ENCODE measurements at regions not wholly inside any gene's neighbourhood (a gene's known extent, or its start where the extent isn't known, plus 50 kb on each side); places are given as distances from the start of the nearest gene placed in this dataset.

DNA sequence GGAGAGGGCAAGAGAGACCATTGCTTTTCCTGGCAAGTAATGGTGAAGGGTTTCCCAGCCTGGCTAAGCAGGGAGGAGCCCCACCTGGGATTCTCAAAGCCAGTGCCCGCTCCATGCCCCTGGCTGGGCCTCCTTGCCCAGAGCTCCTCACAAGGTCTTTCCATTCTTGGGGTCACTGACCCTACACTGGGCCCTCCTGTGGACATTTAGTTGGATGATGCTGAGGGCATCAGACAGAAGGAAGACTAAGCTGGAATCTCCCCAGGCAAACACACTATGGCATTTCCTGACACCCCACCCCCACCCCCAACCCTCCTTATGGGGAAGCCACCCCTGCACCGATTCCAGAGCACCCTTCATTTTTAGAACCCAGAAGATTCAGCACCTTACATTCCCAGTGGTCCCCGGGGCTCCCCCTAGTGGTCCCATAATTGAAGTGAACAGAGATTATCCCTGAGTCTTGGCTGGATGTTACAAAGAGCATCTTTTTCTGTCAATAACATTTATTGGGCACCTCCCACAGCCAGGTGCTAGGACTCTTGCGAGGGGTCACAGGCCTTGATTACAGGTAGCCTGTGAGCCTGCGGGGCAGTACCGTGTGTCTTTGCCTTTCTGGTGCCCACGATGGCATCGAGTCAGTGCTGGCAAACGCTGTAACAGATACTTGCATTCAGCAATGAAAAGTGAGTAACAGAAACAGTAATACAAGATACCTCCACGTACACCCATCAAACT lies 548.5 kb downstream of the BUD13 start:
- DNase-seq (ENCODE audit: low spot score): peak; percentile 72

DNA sequence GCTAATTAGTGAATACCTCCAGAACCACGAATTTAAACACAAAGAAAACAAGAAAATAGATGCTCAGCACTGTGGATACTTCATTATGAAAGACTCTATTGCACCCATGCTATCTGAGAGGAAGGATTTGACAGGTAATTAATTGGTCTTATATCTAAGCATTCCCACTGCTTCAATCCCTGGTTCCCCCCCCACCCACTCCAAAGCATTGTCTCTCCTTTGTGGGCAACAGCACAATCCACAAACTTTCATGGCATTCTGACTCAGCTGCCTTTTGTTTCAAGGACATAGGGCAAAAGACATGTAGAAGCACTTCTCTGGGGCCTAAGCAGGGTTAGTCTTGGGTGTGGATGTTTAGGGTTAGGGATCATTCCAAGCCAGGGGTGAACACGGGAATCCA lies 551.4 kb downstream of the BUD13 start:
- DNase-seq (ENCODE audit: low spot score): no peak

DNA sequence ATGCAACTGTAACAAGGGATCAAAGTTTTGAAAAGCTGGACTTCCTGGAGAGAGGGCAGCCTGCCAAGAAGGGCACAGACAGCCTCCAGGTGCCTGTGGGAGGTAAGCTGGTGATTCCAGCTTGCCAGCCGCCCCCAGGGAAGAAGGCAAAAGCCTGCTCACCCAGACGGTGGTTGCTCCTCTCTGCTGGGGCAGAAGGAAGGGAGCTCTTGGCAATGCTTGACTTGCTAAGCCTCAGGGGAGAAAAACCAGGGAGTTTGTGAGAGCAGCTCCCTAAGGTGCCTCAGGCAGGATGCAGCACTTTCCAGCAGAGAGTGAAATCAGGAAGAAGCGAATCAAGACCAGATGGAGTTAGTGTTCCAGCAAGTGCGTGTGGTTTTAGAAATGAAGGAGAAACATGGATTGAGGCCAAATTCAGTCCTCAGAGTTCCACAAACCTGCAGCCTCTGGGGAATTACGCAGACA lies 553.6 kb downstream of the BUD13 start:
- DNase-seq (ENCODE audit: low spot score): no peak

DNA sequence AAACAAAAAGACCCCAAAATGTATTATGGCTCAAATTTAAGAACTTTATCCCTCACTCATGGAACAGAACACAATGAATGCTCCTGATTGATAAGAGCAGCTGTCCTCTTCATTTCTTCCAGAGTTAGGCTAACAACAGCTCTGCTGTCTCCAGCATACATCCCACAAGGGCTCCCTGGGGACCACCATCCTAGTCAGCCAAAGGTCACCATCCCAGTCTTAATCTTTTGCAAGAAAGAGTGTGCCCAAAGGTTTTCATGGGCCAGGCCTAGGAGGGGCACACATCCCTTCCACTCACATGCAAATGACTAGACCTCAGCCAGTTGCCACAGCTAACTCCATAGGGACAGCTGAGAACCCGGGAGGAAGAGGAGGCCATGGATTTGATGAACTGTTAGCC lies 555.3 kb downstream of the BUD13 start:
- no peak for DNase-seq (ENCODE audit: low spot score)

DNA sequence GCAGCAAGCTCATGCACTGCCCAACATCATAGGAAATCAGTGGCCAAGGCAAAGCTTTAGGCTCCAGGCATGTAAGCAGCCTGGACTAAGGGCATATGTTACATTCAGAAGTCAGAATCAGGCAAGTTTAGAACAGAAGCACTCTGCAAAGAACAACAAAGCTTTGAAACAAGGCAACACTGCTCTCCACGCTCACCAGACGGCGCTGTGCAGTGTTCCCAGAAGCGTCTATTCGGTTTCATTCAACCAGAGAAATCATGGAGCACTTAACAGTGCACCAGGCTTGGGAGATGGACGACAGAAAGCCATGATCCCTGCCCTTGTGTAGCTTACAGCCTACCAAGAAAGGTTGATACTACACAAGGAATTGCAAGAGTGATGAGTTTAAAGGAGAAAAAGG lies 555.8 kb downstream of the BUD13 start:
- DNase-seq (ENCODE audit: low spot score): peak; percentile 39

DNA sequence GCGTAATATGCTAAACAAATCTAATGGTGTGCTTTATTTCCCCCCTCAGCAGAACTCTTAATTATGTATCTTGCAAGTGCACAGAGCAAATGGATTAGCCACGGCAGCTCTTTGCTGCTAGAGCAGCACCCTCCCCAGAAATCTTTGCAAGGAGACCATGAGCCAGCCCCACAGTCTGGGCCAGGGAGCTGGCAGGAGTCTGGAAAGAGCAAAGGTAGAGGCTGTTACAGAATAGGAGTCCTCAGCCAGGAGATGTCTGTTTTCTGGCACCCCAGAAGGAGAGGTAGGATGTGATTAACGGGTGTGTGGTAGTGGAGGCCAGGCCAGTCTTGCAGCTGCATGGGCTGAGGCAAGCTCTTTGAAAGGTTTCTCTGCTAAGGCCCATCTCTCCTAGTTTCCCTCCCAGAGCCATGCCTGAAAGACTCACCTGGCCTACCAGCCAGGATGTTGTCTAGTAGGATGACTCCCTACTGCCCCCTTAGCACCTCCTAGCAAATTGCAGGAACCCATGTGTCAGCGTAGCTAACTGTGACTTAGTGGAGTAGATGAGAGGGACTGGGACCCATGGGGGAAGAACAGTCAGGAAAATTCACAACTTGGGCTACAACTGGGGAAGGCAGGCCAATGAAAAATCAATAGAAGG lies 557.2 kb downstream of the BUD13 start:
- DNase-seq (ENCODE audit: low spot score): peak; percentile 17

DNA sequence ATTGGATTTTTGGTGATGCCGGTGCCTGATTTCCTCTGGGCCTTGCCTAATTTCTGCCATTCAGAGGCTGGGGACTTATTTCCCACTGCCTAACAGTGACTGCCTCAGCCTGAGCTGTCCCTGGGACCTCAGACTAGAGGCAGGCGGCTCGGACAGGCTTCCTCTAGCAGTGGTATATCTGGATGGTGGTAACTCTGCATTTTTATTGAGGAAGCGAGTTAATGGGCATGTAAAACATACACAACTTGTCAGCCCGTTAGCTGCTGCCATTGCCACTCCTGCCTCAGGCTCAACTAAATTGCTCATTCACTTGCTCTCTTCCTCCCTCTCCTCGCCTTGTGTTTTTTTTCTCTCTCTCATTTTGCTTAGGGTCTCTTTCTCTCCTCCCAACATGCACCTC lies 561.6 kb downstream of the BUD13 start:
- no peak for DNase-seq (ENCODE audit: low spot score)

DNA sequence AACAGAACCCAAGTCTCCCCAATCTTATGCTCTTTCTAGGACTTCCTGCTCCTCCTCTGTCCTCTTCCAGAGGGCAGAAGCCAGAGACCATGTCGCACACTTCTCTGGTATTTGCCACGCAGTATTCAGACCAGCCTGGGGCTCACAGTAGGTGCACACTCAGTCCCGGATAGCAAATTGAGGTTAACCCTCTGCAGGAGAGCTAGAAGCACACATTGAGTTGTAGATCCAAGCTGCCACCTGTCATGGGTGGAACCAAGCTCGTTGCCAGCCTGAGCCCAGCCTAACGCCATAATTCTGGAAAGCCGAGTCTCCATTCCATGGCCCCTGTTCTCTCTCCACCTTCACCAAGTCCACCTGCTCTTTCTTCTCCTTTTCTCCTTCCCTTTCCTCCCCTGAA lies 562.1 kb downstream of the BUD13 start:
- DNase-seq (ENCODE audit: low spot score): no peak

DNA sequence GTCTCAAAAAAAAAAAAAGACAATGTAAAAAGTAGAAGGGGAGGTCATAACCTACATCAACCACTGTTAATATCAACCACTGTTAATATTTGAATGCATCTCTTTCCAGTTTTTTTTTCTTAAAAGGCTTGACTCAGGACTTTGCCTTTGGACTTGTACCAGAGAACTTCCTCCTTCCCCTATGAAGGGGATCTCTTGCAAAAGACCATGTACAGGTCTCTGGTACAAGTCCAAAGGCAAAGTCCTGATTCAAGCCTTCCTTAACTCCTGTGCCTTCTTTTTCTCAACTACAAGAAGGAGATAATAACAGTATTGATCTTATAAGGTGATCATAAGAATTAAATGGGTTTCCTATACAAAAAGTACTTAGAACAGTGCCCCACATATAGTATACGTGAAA lies 563.5 kb downstream of the BUD13 start:
- DNase-seq (ENCODE audit: low spot score): no peak

DNA sequence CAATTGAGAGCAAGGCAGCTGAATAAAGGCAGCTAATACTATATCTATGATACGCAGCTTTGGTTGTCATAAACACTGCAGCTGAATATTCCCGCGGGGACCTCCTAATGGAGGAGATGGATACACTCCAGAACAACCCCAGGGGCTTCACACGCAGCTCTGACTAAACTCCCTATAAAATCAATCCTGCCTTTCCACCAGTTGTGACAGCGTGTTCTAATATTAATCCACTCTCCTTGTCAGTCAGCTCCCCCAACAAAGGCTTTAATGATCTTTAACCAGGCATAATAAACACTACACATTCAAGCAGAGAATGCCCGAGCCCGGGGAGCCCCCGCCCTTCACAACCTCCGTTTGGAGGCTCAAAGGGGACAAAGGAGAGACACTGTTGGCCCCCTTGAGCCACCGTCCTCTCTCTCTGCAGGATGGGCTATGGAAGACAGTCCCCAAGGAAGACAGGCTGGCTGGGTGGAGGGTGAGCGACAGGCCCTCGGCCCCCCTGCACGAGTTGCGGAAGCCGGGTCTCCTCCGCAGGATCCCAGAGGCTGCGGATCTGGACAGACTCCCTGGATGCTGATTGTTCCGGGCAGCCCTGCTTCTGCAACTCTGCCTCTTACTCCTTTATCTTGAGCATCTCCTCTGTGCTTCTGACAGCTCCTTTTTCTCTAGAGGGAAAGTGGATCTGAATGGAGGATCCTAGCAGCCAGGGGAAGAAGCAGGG lies 565.2 kb downstream of the BUD13 start:
- no peak for DNase-seq (ENCODE audit: low spot score)

DNA sequence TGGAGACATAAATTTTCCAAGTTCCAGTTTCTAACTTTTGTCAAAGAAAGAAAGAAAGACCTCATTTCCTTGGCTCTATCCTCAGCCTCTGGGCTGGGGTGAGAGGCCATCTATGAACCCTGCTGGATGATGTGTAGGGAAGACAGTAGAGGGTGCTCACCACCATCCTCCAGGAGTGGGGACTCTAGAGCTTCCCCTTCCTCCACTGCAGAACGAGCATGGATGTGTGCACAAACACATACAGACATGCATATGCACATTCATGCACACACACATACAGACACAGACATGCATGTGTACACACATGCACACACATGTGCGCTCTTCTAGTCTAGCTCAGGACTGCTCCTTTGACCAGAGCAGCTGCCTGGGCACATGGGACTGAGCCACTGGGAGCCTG lies 565.8 kb downstream of the BUD13 start:
- no peak for DNase-seq (ENCODE audit: low spot score)

DNA sequence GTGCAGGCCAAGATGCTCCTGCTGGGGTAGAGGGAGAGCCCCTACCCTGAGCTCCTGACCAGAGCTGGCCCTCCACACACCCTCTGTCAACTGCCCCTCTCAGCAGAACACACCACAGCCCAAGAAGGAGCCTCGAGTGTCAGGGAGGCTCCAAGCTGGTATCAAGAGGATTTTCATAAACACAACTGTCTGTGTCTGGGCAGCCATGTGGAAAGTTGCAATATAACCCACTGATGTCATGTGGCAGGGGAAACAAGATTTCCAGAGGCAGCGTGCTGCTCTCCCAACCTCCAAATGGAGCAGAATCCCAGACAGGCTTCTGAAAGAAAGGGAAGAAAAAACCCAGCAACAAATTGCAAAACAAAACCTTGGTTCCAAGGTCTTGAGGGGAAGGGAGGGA lies 569.9 kb downstream of the BUD13 start:
- DNase-seq (ENCODE audit: low spot score): no peak

DNA sequence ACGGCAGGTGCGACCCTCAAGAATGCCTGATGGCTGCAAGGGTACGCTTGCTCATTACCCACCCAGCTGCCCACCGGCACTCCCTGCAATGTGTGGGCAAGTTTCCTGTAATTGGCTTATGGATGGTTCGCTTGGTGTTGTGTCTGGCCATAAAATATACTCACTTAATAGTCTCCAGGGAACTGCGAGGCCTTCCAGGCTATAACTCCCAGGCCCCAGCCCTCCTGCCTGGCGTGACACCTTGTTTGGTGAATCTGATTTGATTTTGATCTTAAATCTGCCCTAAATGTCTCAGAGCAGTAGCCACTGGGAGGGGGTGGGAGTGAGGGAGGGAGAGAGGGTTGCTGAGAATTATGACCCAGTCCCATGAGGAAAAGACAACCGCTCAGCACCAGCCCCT lies 572.2 kb downstream of the BUD13 start:
- DNase-seq (ENCODE audit: low spot score): no peak

DNA sequence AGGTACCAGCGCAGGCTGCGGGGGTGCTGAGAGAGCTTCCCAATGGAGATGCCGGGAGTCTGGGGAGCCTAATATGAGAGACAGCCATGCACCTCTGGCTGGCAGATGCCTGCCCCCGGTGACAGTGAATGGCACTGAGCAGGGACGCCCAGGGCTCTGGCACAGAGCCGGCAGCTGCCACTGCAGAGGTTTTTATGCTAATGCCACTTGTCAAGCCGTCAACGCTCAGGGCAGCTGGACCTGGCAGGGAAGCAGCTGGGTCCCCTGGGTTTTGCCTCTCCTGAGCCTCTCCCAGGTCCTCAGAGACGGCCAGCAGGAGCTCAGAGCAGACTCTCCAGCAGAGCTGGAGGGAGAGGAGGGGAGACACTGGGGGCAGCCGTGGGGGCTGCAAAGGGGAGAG lies 573.6 kb downstream of the BUD13 start:
- no peak for DNase-seq (ENCODE audit: low spot score)

DNA sequence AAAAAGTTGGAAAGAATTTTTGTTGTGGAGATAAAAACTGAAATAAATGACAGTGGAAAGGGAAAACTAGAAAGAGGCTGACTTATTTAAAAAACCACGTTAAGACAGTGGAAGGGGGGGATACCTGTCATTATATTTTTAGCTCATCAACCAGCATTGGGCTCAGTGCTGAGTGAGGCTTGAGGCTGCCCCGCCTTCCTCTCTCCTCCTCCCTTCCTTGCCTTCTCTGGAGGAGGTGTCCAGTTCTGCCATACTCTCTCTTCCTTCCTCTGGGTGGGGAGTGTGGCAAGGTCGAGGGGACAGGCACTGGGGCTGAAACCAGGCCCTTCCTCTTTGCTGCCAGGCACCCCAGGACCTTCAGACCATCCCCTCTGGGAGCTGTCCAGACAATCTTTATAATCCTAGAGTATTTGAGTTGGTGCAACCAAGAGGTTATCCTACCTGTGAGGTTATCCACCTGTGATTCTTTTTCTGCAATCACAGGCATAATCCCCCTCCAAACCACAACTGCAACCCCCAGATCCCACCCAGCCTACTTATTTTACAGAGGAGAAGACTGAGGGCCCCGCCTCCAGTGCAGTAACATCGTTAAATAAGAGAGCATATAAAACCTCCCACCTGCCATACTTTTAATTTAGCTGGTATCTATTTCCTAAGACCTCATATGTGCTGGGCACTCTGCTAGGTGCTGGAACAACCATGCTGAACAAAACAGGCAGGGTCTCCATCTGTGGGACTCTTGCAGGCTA lies 578.5 kb downstream of the BUD13 start:
- no peak for DNase-seq (ENCODE audit: low spot score)

DNA sequence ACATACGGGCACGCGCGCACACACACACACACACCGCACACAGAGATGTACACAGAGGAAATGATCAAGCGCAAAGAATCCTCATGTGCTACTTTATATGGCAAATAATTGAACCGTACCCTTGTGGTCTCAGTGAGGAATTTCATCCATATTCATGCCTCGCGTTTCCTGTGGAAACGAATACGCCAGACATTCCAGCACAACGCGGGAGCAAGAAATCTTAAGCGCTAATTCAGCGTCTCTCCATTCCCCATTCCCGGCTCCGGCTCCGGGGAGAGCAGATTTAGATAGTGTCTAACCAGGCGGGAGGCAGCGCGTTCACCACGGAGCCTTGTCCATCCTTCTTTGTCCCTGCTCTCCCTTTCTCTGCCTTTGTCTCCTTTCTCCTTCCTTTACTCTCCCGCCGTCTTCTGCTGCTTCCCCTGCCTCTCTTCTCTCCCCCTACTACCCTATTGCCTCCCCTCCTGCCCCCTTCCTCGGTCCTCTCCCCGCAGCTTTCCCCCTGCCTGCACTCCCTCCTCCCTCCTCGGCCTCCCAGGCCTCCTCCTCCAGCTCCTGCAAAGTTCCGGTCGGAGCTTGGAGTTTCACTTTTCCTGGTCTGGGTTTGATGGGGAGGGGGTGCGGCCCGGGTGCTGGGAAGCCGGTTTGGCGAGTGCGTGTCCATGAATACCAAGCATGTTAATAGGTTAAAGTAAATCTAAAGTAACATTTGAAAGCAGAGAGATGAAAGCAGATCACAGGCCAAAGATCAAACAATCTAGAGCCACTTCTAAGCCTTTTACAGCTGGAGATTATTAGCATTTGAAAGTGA lies 579.3 kb downstream of the BUD13 start:
- peak; percentile 18 for DNase-seq (ENCODE audit: low spot score)

DNA sequence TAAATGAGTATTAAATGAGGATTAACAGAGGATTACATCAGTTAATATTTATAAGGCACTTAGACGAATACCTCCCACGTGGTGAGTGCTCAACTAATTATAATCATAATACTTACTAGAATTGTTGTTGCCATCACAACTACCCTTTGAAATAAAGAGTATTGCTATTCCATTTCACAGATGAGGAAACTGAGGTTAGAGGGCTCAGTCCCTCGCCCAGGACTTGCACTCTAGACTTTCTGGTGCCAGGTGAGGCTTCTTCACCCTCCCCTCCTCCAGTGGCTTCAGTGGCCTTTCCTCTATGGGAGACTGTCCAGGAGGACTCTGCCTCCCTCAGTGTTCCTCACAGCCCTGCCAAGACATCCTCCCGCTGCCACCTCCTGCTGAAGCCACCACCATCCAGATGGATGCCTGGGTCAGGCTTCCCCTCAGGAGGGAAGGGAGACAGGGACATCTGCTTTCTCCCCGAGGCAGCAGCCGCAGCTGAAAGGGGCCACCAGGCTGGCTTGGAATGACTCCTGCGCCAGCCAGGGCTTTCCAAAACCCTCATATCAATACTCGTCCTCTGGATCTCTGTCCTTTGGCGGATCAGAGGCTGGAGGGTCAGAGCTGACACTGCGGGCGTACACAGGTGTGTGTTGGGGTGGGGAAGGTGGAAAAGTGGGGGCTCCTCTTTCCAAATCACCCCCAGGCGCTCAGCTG lies 580.1 kb downstream of the BUD13 start:
- DNase-seq (ENCODE audit: low spot score): no peak

DNA sequence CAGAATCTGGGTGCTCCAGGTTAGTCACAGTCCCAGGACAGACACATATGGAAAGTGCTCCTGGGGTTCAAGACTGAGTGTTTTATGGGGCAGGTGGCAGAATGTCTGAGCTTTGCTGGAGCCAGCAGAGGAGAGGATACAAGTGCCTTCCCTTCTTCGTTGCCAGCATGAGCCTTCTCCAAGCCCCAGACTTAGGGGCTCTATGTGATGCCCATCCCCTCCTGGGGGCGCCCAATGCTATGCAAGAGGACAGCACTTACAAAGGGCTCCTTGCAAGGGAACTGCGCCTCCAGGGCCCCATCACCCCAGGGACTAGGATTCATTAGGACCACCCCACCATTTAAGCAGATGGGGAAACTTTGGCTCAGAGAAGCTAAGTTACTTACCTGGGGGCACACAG lies 581.9 kb downstream of the BUD13 start:
- DNase-seq (ENCODE audit: low spot score): no peak

DNA sequence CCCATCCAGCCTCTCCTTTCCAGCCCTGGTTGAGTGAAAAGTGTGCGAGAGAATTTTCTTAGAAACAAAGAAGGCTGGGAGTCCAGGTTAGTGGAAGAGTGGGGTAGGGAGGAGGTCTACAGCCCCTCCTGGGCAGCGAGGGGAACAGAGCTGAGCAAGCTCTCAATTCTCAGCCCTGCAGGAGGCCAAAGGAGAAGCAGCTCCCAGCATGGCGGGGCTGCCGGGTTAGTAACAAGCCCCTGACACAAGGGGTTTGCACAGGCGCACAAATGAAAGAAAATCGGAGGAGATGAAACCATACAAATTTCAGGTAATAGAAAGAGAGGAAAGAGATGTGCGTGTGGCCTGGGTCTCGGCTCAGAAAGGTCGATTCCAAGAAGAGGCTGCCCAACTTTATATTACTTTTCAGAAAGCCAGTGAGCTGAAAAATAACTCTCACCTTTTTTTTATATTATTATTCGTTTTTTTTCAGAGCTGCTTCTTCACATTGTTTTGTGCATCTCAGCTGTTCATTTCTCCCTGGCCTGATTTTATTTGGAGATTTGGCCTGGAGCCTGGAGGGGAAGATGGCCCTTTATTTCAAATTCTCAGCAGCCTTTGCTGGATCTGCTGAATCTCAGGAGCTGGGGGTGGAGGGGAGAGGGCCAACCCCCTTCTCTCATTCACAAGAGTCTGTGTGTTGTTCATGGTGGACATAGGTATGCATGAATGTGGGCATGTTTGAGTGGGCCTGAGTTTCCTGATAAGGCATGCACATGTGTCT lies 583.2 kb downstream of the BUD13 start:
- DNase-seq (ENCODE audit: low spot score): no peak

DNA sequence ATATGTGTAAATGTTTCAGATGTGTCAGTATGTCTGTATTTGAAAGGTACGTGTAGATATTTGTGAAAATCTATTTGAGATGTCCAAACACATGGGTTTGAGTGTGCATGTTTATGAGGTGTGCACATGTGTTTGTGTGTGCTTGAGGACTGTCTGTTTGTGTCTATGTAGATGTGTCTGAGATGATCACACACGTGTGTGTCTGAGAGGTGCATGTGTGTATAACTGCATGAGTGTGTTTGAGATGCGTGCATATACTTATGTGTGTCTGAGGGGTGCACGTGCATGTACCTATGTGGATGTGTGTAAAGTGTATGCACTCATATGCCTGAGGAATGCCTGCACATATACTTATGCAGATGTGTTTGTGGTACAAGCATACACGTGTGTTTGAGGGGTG lies 584.4 kb downstream of the BUD13 start:
- DNase-seq (ENCODE audit: low spot score): no peak

Data from HT-29 (cell line).